HepG2 (cell line): ENCODE measurements at regions not wholly inside any gene's neighbourhood (a gene's known extent, or its start where the extent isn't known, plus 50 kb on each side); places are given as distances from the start of the nearest gene placed in this dataset.

ENCODE experiments used
- EZH2 ChIP-seq: conservative IDR thresholded peaks from 2 replicates; pipeline ENCODE4 v1.6.1; 2012; ENCODE audit warnings: mild to moderate bottlenecking, low read depth, low read length, moderate library complexity
- GABPB1 ChIP-seq: IDR thresholded peaks from 2 replicates; pipeline ENCODE4 v1.6.1; 2016; ENCODE audit warnings: mild to moderate bottlenecking, missing genetic modification reagents, moderate library complexity, missing compliant biosample characterization
- POLR2A ChIP-seq, 2 experiments: IDR thresholded peaks; 2 replicates each; pipeline ENCODE4 v1.6.1; 2011; ENCODE audit warnings: low read depth in 2 of 2, low read length in 2 of 2, mild to moderate bottlenecking in 1 of 2, moderate library complexity in 1 of 2; ENCODE audit not compliant: insufficient read depth in 1 of 2
- ZNF24 ChIP-seq: fragments of 450-650 bp; IDR thresholded peaks from 2 replicates; pipeline ENCODE4 v1.6.1; 2017; ENCODE audit warnings: antibody characterized with exemption, mild to moderate bottlenecking
- ZNF644 ChIP-seq: IDR thresholded peaks from 2 replicates; pipeline ENCODE4 v1.6.1; 2016; ENCODE audit warnings: low read depth
- ZNF713 ChIP-seq: sonication (generic); formaldehyde crosslinking; IDR thresholded peaks from 2 replicates; pipeline ENCODE4 v1.4.0; 2020; ENCODE audit warnings: mild to moderate bottlenecking, missing genetic modification reagents
- ZNF75D ChIP-seq: sonication (generic); formaldehyde crosslinking; IDR thresholded peaks from 2 replicates; pipeline ENCODE4 v1.8.1; 2023; ENCODE audit warnings: missing genetic modification reagents, mild to moderate bottlenecking, borderline replicate concordance
- TF ChIP-seq, protein P1 (sequence below): sonication (generic); formaldehyde crosslinking; IDR thresholded peaks from 2 replicates; pipeline ENCODE4 v1.8.0; 2022; ENCODE audit warnings: missing genetic modification reagents, mild to moderate bottlenecking, moderate library complexity, borderline replicate concordance
- TF ChIP-seq, protein P2 (sequence below), 2 experiments: IDR thresholded peaks; 2 replicates each; pipeline ENCODE4 v1.6.1; 2011 to 2012; ENCODE audit warnings: low read length in 2 of 2, borderline replicate concordance in 1 of 2, low read depth in 1 of 2, mild to moderate bottlenecking in 1 of 2, moderate library complexity in 1 of 2

DNA sequence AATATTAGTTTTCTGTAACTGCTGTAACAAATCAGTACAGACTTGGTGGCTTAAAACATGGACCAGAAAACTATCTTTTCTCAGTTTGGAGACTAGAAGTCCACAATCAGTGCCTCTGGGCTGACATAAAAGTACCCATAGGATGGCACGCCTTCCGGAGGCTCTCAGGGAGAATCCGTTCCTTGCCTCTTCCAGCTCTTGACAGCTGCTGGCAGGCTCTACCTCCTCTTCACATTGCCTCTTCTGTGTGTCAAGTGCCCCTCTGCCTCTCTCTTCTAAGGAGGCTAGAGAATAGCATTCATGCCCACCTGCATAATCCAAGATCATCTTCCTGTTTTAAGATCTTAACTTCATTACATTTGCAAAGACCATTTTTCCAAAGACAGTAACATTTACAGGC, 1194.2 kb downstream of the EFNB2 start:
- TF ChIP-seq EZH2 = no peak
- no peak for TF ChIP-seq ZNF644 (CRISPR knock-in tag)
- no peak for TF ChIP-seq GABPB1 (CRISPR knock-in tag)
- no peak for TF ChIP-seq POLR2A (IDR thresholded peaks at IDR 0.05; ENCODE audit: insufficient read depth in 1 of 2, low read depth in 2 of 2, low read length in 2 of 2)
- TF ChIP-seq, protein P1, sequence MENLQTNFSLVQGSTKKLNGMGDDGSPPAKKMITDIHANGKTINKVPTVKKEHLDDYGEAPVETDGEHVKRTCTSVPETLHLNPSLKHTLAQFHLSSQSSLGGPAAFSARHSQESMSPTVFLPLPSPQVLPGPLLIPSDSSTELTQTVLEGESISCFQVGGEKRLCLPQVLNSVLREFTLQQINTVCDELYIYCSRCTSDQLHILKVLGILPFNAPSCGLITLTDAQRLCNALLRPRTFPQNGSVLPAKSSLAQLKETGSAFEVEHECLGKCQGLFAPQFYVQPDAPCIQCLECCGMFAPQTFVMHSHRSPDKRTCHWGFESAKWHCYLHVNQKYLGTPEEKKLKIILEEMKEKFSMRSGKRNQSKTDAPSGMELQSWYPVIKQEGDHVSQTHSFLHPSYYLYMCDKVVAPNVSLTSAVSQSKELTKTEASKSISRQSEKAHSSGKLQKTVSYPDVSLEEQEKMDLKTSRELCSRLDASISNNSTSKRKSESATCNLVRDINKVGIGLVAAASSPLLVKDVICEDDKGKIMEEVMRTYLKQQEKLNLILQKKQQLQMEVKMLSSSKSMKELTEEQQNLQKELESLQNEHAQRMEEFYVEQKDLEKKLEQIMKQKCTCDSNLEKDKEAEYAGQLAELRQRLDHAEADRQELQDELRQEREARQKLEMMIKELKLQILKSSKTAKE = no peak
- TF ChIP-seq ZNF24 = no peak
- TF ChIP-seq, protein P2, sequence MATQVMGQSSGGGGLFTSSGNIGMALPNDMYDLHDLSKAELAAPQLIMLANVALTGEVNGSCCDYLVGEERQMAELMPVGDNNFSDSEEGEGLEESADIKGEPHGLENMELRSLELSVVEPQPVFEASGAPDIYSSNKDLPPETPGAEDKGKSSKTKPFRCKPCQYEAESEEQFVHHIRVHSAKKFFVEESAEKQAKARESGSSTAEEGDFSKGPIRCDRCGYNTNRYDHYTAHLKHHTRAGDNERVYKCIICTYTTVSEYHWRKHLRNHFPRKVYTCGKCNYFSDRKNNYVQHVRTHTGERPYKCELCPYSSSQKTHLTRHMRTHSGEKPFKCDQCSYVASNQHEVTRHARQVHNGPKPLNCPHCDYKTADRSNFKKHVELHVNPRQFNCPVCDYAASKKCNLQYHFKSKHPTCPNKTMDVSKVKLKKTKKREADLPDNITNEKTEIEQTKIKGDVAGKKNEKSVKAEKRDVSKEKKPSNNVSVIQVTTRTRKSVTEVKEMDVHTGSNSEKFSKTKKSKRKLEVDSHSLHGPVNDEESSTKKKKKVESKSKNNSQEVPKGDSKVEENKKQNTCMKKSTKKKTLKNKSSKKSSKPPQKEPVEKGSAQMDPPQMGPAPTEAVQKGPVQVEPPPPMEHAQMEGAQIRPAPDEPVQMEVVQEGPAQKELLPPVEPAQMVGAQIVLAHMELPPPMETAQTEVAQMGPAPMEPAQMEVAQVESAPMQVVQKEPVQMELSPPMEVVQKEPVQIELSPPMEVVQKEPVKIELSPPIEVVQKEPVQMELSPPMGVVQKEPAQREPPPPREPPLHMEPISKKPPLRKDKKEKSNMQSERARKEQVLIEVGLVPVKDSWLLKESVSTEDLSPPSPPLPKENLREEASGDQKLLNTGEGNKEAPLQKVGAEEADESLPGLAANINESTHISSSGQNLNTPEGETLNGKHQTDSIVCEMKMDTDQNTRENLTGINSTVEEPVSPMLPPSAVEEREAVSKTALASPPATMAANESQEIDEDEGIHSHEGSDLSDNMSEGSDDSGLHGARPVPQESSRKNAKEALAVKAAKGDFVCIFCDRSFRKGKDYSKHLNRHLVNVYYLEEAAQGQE (IDR thresholded peaks at IDR 0.05; ENCODE audit: borderline replicate concordance in 1 of 2, low read depth in 1 of 2, low read length in 2 of 2) = no peak
- no peak for TF ChIP-seq ZNF713 (CRISPR knock-in tag)
- TF ChIP-seq ZNF75D = no peak
